ENCODE measurements at regions not wholly inside any gene's neighbourhood (a gene's known extent, or its start where the extent isn't known, plus 50 kb on each side); places are given as distances from the start of the nearest gene placed in this dataset.

DNA sequence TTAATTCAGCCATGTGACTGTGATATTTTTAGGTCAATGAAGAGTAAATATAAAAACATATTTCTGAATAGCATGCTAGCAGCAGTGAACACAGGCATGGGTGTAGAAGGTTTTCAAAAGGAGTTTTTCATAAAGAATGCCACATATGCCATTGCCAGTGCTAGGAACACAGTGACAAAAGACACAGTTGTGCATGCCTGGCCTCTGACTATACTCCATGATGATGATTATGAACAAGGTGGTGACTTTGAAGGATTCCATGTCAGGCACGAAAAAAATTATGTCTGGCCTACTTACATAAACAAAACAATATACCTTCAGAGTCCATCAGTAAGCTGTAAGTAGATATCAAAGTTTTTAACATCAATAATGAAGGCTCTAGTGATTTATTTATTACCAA is 438.7 kb downstream of the TLE1 start:
- FAIRE-seq: no peak
- no peaks in the 10 kb centered on the region for H3K27me3 ChIP-seq (ENCODE audit: control insufficient read depth in 1 of 2, insufficient read depth in 2 of 2, low read length in 2 of 2)
- WGBS (ENCODE audit: low lambda C conversion rate): 0% methylated on average over 1 of the region's 1 CpG
- no peak overlapping the region for H2AFZ ChIP-seq (ENCODE audit: low read length)
- H3K9me3 ChIP-seq (ENCODE audit: low read length): no peaks in the 10 kb centered on the region
- TF ChIP-seq ZNF225 (CRISPR knock-in tag; IDR thresholded peaks at IDR 0.05) (no peak), MXD4 (CRISPR knock-in tag; IDR thresholded peaks at IDR 0.05) (no peak), SMC3 (IDR thresholded peaks at IDR 0.05; ENCODE audit: low read length) (no peak), MAFF (IDR thresholded peaks at IDR 0.05; ENCODE audit: low read depth, low read length) (no peak), NBN (conservative IDR thresholded peaks at IDR 0.05) (no peak), CAMTA2 (CRISPR knock-in tag; IDR thresholded peaks at IDR 0.05; ENCODE audit: borderline replicate concordance) (no peak), EEA1 (CRISPR knock-in tag; IDR thresholded peaks at IDR 0.05; ENCODE audit: borderline replicate concordance) (no peak), ARNT2 (CRISPR knock-in tag; IDR thresholded peaks at IDR 0.05; ENCODE audit: low read depth) (no peak), ZNF777 (CRISPR knock-in tag; IDR thresholded peaks at IDR 0.05) (no peak), ZNF841 (CRISPR knock-in tag; IDR thresholded peaks at IDR 0.05; ENCODE audit: borderline replicate concordance) (no peak), ETV6 (CRISPR knock-in tag; conservative IDR thresholded peaks at IDR 0.05) (no peak), ZNF577 (CRISPR knock-in tag; IDR thresholded peaks at IDR 0.05; ENCODE audit: borderline replicate concordance, low read depth) (no peak), FOXA1 (IDR thresholded peaks at IDR 0.05) (no peak), FOXA1 (CRISPR knock-in tag; IDR thresholded peaks at IDR 0.05) (no peak)
- no peak overlapping the region for H3K9ac ChIP-seq (ENCODE audit: insufficient read depth, low read depth, low read length)
- in situ Hi-C loops (cut with HindIII; ENCODE audit: extremely low pct_ligation_motif_present, low pct_unique_long_range_greater_than_20kb) (no loop called here), intact Hi-C loops (cut with micrococcal nuclease; ENCODE audit: unreplicated experiment) (no loop called here)
- BruUV-seq (replicated peaks): no TSS peak
- no peaks in the 10 kb centered on the region for H4K20me1 ChIP-seq (ENCODE audit: insufficient read depth, low read length)
- no peak for DNase-seq (ENCODE audit: low spot score)
- ATAC-seq: no peak
- no peaks in the 10 kb centered on the region for H3K79me2 ChIP-seq (ENCODE audit: insufficient read depth, low read length)
- ChIA-PET POLR2A (no interaction called here), CTCF (ENCODE audit: low intra/inter-chr PET ratio, low total read pairs) (no interaction called here)
- H3K4me2 ChIP-seq (ENCODE audit: low read depth, low read length): no peak overlapping the region
- H3K4me3 ChIP-seq (replicated peaks in 1 of 3; ENCODE audit: insufficient read depth in 1 of 3, low read depth in 2 of 3, low read length in 3 of 3): no peak overlapping the region
- H3K4me1 ChIP-seq (ENCODE audit: insufficient read depth, low read length): no peaks in the 10 kb centered on the region
- no peak overlapping the region for H3K27ac ChIP-seq (ENCODE audit: extremely low read length, insufficient read depth, low read length)
- H3K36me3 ChIP-seq (replicated peaks in 1 of 2; ENCODE audit: control insufficient read depth in 1 of 2, insufficient read depth in 2 of 2, low read length in 2 of 2): no peaks in the 10 kb centered on the region
